Adrenal gland (tissue), 9 donors: ENCODE measurements at regions not wholly inside any gene's neighbourhood (a gene's known extent, or its start where the extent isn't known, plus 50 kb on each side); places are given as distances from the start of the nearest gene placed in this dataset.

Experiments
- DNase-seq, 7 donors: peaks; one replicate each; pipeline ENCODE4 v3.0.0-alpha.2; 2019 to 2020
- H3K27ac ChIP-seq, 5 donors: fragments of 200-600 bp; sonication (generic) in 4 of 5; 1 replicate in 3 of 5; 2 replicates in 2 of 5; pipeline versions ENCODE4 v1.5.1 to v1.8.0; 2016 to 2020; ENCODE audit warnings: mild to moderate bottlenecking in 1 of 5
- H3K27me3 ChIP-seq: fragments of 200-600 bp; 2 replicates; pipeline ENCODE4 v1.8.0; 2021
- H3K36me3 ChIP-seq, 2 donors: fragments of 200-600 bp; replicated peaks in 1 of 2; 1 replicate in 1 of 2; 2 replicates in 1 of 2; pipeline versions ENCODE4 v1.5.1 to v1.8.0; 2018 to 2022
- H3K4me1 ChIP-seq, 2 donors: fragments of 200-600 bp; replicated peaks in 1 of 2; 1 replicate in 1 of 2; 2 replicates in 1 of 2; pipeline versions ENCODE4 v1.5.1 to v1.8.0; 2018 to 2021
- H3K4me3 ChIP-seq, 4 donors: fragments of 200-600 bp; sonication (generic) in 3 of 4; one replicate each; pipeline ENCODE4 v1.5.1; 2016 to 2018
- H3K9me3 ChIP-seq, 3 donors: fragments of 200-600 bp; sonication (generic) in 1 of 3; replicated peaks in 1 of 3; 1 replicate in 2 of 3; 2 replicates in 1 of 3; pipeline versions ENCODE4 v1.5.1 to v1.8.0; 2016 to 2021
- CTCF ChIP-seq, 6 experiments: fragments of 450-650 bp in 4 of 6; fragments of 200-600 bp in 2 of 6; sonication (generic) in 1 of 6; IDR thresholded peaks; 1 replicate in 5 of 6; 2 replicates in 1 of 6; pipeline versions ENCODE4 v1.5.1 to v1.8.0; 2016 to 2021; ENCODE audit warnings: antibody characterized with exemption in 6 of 6, mild to moderate bottlenecking in 2 of 6, moderate library complexity in 1 of 6
- POLR2A ChIP-seq, 2 donors: fragments of 450-650 bp; IDR thresholded peaks; one replicate each; pipeline ENCODE4 v1.6.1; 2017; ENCODE audit warnings: antibody characterized with exemption in 2 of 2, mild to moderate bottlenecking in 2 of 2, moderate library complexity in 1 of 2
- WGBS, 4 donors: extraction: QIAGEN DNeasy Blood & Tissue Kit in 2 of 4; methylation state at CpG; one replicate each; pipeline versions ENCODE4 v1.1.5 to v1.1.7; 2013 to 2017; 5-methylcytosine and 5-hydroxymethylcytosine counted together
- intact Hi-C, 2 donors: fragments of 100-400 bp; cut with DNase I; formaldehyde crosslinking; loops; one replicate each; pipeline versions ENCODE4 v1.14.1 to v1.15.0; 2022 to 2023
- donor health status: healthy with polysubstance abuse.
- donor health status: Bipolar disorder and iron deficiency.
- donor health status: DM: yes; HTN: yes; CAD: no.
- donor health status: DM: no; HTN: no; CAD: no.
- donor health status: DM: no; HTN: no; CAD: no.

- Histone ChIP-seq H3K27me3 (no peaks in the 10 kb centered on the region), H3K4me3 (no peak overlapping the region), H3K4me1 (no peaks in the 10 kb centered on the region), H3K36me3 (no peaks in the 10 kb centered on the region), H3K9me3 (no peaks in the 10 kb centered on the region), H3K27ac (no peak overlapping the region)
- intact Hi-C loops, result no loop called here
- 66 to 70% (median 67%) methylated on average over 16 of the region's 16 CpGs for WGBS, 4 donors
- no peak for DNase-seq
- no peak for TF ChIP-seq CTCF (IDR thresholded peaks at IDR 0.05)
- TF ChIP-seq POLR2A (IDR thresholded peaks at IDR 0.05), result no peak
These were observed 724.0 kb downstream of the IRX1 start for GRCh38 chr5:4319478-4320128.

DNA sequence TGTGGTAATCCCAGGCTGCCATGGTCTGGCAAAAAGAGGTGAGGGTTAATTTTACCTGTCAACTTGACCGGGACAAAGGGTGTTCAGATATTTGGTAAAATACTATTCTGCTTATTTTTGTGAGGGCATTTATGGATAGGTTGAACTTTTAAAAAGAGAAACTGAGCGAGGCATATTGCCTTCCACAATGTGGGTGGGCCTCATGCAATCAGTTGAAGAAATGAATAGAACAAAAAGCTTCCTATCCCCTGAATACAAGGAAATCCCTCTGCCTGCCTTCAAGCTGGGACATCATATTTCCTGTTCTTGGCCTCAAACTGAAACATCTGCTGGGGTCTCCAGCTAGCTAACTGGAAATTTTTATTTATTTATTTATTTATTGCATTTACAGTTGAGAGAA lies 734.7 kb downstream of the IRX1 start:
- intact Hi-C loops, result no loop called here
- H3K27me3 ChIP-seq, result no peaks in the 10 kb centered on the region
- no peak for TF ChIP-seq CTCF (IDR thresholded peaks at IDR 0.05)
- no peak for TF ChIP-seq POLR2A (IDR thresholded peaks at IDR 0.05)
- no peak overlapping the region for H3K4me3 ChIP-seq
- 77 to 88% (median 82%) methylated on average over 2 of the region's 2 CpGs for whole genome bisulfite sequencing, 4 donors
- no peak overlapping the region for H3K27ac ChIP-seq
- H3K36me3 ChIP-seq, result no peaks in the 10 kb centered on the region
- H3K4me1 ChIP-seq, result no peaks in the 10 kb centered on the region
- no peak for DNase-seq
- no peaks in the 10 kb centered on the region for H3K9me3 ChIP-seq

GRCh38 chr5:4335078-4335477 lies 739.4 kb downstream of the IRX1 start:
- Histone ChIP-seq H3K4me1 (no peaks in the 10 kb centered on the region), H3K27me3 (no peaks in the 10 kb centered on the region), H3K9me3 (no peaks in the 10 kb centered on the region), H3K36me3 (no peaks in the 10 kb centered on the region), H3K27ac (no peak overlapping the region), H3K4me3 (no peak overlapping the region)
- no peak for DNase-seq
- TF ChIP-seq POLR2A (IDR thresholded peaks at IDR 0.05) (no peak), CTCF (IDR thresholded peaks at IDR 0.05) (no peak)
- intact Hi-C loops, result no loop called here
- 43 to 80% (median 64%) methylated on average over 2 of the region's 2 CpGs for WGBS, 4 donors

DNA sequence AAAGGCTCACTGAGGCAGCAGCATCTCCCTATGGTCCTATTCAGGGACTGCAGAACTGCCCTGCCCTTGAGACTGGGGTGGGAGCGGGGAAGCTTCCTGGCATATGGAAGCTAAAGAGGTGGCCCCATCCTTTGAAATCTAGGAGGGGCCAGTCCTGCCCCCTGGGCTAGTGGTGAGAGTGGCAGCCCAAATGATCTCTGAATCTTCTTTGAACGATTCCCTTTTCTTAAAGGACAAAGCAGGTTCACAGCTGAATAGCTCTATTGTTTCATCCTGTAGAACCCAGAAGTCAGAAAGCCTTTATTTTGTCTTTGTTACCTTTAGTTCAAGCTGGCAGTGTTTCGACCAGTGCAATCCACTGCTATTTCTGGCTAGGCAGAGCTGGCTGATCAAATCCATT lies 741.9 kb downstream of the IRX1 start:
- intact Hi-C loops, result no loop called here
- no peaks in the 10 kb centered on the region for H3K4me1 ChIP-seq
- WGBS, 4 donors, result 59 to 75% (median 68%) methylated on average over 3 of the region's 3 CpGs
- TF ChIP-seq POLR2A (IDR thresholded peaks at IDR 0.05), result no peak
- TF ChIP-seq CTCF (IDR thresholded peaks at IDR 0.05), result no peak
- no peak overlapping the region for H3K4me3 ChIP-seq
- no peaks in the 10 kb centered on the region for H3K36me3 ChIP-seq
- no peaks in the 10 kb centered on the region for H3K27me3 ChIP-seq
- no peaks in the 10 kb centered on the region for H3K9me3 ChIP-seq
- no peak overlapping the region for H3K27ac ChIP-seq
- no peak for DNase-seq
